Epithelial cell of proximal tubule (primary cell): ENCODE measurements at regions not wholly inside any gene's neighbourhood (a gene's known extent, or its start where the extent isn't known, plus 50 kb on each side); places are given as distances from the start of the nearest gene placed in this dataset.

Experiments used
- DNase-seq: peaks from one replicate; pipeline ENCODE4 v3.0.0-alpha.2; 2011; ENCODE audit warnings: low read depth
- H3K4me3 ChIP-seq: 2 replicates; pipeline ENCODE4 v1.5.1; 2011; ENCODE audit warnings: low read depth, mild to moderate bottlenecking, low read length
- TF ChIP-seq, protein P1 (sequence below): conservative IDR thresholded peaks from 2 replicates; pipeline ENCODE4 v1.5.1; 2012; ENCODE audit warnings: low read depth, mild to moderate bottlenecking, low read length

DNA sequence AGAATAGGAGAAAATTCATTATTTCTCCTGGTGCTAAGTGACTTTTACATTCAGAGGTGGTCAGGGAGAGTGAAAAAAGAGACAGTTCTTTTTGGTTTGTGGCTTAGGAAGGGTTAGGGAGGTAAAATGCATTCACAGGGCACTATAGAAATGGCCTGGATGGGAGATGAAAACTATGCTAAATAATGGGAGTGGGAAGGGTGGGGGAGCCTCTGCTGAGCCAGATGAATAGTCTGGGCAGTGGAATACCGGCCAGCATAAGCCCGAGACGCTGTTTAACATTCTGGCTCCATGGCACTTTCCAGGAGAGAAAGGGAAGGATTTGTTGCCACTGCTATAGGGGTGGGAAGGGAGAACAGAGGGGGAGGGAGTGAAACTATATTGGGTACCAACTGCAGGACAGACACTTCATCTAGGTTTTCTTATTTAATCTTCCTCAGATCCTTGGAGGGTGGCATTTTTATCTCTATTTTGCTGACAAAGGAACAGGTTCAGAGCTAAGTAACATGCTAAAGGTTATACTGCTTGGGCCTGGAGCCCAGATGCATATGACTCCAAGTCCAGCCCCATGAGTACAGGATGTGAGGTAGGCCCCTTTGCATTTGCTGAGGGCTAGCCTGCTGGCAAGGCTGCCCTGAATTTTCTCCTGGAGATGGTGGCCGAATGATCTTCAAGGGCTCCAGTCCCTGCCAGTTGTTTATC, 372.4 kb downstream of the CCSER2 start:
- DNase-seq = no peak
- H3K4me3 ChIP-seq = no peak overlapping the region
- TF ChIP-seq, protein P1, sequence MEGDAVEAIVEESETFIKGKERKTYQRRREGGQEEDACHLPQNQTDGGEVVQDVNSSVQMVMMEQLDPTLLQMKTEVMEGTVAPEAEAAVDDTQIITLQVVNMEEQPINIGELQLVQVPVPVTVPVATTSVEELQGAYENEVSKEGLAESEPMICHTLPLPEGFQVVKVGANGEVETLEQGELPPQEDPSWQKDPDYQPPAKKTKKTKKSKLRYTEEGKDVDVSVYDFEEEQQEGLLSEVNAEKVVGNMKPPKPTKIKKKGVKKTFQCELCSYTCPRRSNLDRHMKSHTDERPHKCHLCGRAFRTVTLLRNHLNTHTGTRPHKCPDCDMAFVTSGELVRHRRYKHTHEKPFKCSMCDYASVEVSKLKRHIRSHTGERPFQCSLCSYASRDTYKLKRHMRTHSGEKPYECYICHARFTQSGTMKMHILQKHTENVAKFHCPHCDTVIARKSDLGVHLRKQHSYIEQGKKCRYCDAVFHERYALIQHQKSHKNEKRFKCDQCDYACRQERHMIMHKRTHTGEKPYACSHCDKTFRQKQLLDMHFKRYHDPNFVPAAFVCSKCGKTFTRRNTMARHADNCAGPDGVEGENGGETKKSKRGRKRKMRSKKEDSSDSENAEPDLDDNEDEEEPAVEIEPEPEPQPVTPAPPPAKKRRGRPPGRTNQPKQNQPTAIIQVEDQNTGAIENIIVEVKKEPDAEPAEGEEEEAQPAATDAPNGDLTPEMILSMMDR = no peak

- no peak overlapping the region for H3K4me3 ChIP-seq
- DNase-seq = no peak
- TF ChIP-seq, protein P1 = no peak
Observed at GRCh38 chr10:84701370-84701720, 373.0 kb downstream of the CCSER2 start.

GRCh38 chr10:84704101-84704500, 375.7 kb downstream of the CCSER2 start:
- TF ChIP-seq, protein P1 = no peak
- H3K4me3 ChIP-seq = no peak overlapping the region
- DNase-seq = no peak

GRCh38 chr10:84706431-84706830, 378.0 kb downstream of the CCSER2 start:
- TF ChIP-seq, protein P1 = no peak
- H3K4me3 ChIP-seq = no peak overlapping the region
- DNase-seq = no peak

- no peak overlapping the region for H3K4me3 ChIP-seq
- TF ChIP-seq, protein P1 = no peak
- DNase-seq = peak; percentile 2
Observed at GRCh38 chr10:84706875-84707274, 378.5 kb downstream of the CCSER2 start.

DNA sequence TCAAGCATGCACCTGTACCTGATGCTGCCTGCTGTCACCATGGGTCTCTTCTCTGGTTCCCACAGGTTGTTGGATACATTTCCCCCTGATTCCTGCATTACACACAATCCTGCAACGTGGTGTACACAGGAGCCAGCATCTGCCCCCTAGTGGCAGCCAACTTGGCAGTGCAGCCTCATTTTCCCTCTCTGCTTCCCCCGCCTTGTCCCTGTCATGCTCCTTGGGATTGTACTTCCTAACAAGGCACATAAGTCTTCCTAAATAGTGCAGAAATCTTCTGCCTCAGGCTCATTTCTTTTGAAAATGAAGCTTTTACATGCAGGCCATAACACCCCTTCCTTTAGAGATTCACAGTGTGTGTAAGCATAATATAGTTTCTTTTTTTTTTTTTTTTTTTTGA, 387.5 kb downstream of the CCSER2 start:
- no peak overlapping the region for H3K4me3 ChIP-seq
- TF ChIP-seq, protein P1 = peak; percentile 74
- peak; percentile 1 for DNase-seq
